Activated CD4-positive, CD25-positive, alpha-beta regulatory T cell (primary cell): ENCODE measurements at regions not wholly inside any gene's neighbourhood (a gene's known extent, or its start where the extent isn't known, plus 50 kb on each side); places are given as distances from the start of the nearest gene placed in this dataset.
"Not testable (repeated sequence)": the region's sequence is repeated elsewhere in the genome, so short reads cannot be mapped to it uniquely, and the experiment has no call there.

Experiments
- DNase-seq, 4 experiments: peaks; one replicate each; lab custom pipeline; 2025; lab: John Stamatoyannopoulos, UW

- DNase-seq: no peak
Observed at GRCh38 chr14:29982171-29982570, 54.5 kb upstream of the PRKD1 start.

- no peak for DNase-seq
Observed at GRCh38 chr14:29982993-29983392, 55.3 kb upstream of the PRKD1 start.

GRCh38 chr14:29990344-29990857, 62.8 kb upstream of the PRKD1 start:
- not testable (repeated sequence) for DNase-seq

- no peak for DNase-seq
Observed at GRCh38 chr14:29990993-29991392, 63.3 kb upstream of the PRKD1 start.

GRCh38 chr14:29993143-29993542, 65.5 kb upstream of the PRKD1 start:
- DNase-seq: no peak

- no peak for DNase-seq
Observed at GRCh38 chr14:29999013-29999539, 71.4 kb upstream of the PRKD1 start.

GRCh38 chr14:30002859-30003258, 75.2 kb upstream of the PRKD1 start:
- no peak for DNase-seq

GRCh38 chr14:30005114-30005808, 77.6 kb upstream of the PRKD1 start:
- DNase-seq: no peak

- DNase-seq: no peak
Observed at GRCh38 chr14:30006695-30007094, 79.0 kb upstream of the PRKD1 start.

- no peak for DNase-seq
Observed at GRCh38 chr14:30015489-30015888, 87.8 kb upstream of the PRKD1 start.

GRCh38 chr14:30016002-30016401, 88.4 kb upstream of the PRKD1 start:
- DNase-seq: no peak

GRCh38 chr14:30017370-30017993, 89.8 kb upstream of the PRKD1 start:
- DNase-seq: no peak

- no peak for DNase-seq
Observed at GRCh38 chr14:30020271-30020670, 92.6 kb upstream of the PRKD1 start.

- no peak for DNase-seq
Observed at GRCh38 chr14:30020687-30021086, 93.0 kb upstream of the PRKD1 start.

- DNase-seq: not testable (repeated sequence)
Observed at GRCh38 chr14:30023350-30023749, 95.7 kb upstream of the PRKD1 start.

- DNase-seq: no peak
Observed at GRCh38 chr14:30034152-30034551, 106.5 kb upstream of the PRKD1 start.

- no peak for DNase-seq
Observed at GRCh38 chr14:30035361-30035760, 107.7 kb upstream of the PRKD1 start.

- no peak for DNase-seq
Observed at GRCh38 chr14:30045720-30046119, 118.1 kb upstream of the PRKD1 start.

GRCh38 chr14:30053103-30053502, 125.5 kb upstream of the PRKD1 start:
- DNase-seq: no peak

GRCh38 chr14:30054201-30054600, 126.6 kb upstream of the PRKD1 start:
- no peak for DNase-seq

GRCh38 chr14:30058401-30058800, 130.8 kb upstream of the PRKD1 start:
- DNase-seq: no peak

- DNase-seq: no peak
Observed at GRCh38 chr14:30063746-30064145, 136.1 kb upstream of the PRKD1 start.

GRCh38 chr14:30064454-30064853, 136.8 kb upstream of the PRKD1 start:
- DNase-seq: no peak
